Activated naive CD4-positive, alpha-beta T cell treated with anti-CD3 and anti-CD28 coated beads, Interleukin-2, amount 50 U/mL, for 24 hours (primary cell): ENCODE measurements at regions not wholly inside any gene's neighbourhood (a gene's known extent, or its start where the extent isn't known, plus 50 kb on each side); places are given as distances from the start of the nearest gene placed in this dataset.

ENCODE experiments used
- H3K27ac Mint-ChIP-seq: one replicate; pipeline ENCODE4 v1.8.0; 2021; ENCODE audit warnings: mild to moderate bottlenecking, mixed read lengths
- H3K27me3 Mint-ChIP-seq: one replicate; pipeline ENCODE4 v1.8.0; 2021; ENCODE audit warnings: mixed read lengths
- H3K36me3 Mint-ChIP-seq: one replicate; pipeline ENCODE4 v1.8.0; 2021; ENCODE audit warnings: mixed read lengths
- H3K4me1 Mint-ChIP-seq: one replicate; pipeline ENCODE4 v1.8.0; 2021; ENCODE audit warnings: mixed read lengths
- H3K4me3 Mint-ChIP-seq: one replicate; pipeline ENCODE4 v1.8.0; 2021; ENCODE audit warnings: mild to moderate bottlenecking, mixed read lengths
- H3K9me3 Mint-ChIP-seq: one replicate; pipeline ENCODE4 v1.8.0; 2021; ENCODE audit warnings: mixed read lengths

DNA sequence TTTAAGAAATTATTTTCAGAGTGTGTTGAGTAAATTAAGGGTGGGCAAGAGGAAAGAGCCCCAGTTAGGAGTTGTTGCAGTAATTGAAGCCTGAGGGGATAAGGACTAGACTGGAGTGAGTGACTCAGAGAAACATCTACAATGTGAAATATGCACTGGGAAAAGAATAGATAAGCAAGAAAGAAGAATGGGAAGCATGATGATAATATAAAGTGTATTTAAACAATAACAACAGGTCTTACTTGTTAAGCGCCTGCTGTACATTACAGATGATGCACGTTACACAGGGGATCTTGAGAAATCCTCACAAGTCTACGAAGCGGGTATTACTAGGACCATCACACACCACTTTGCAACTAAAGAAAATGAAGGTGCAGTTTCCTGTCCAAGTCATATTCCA lies 73.6 kb upstream of the STK17B start:
- Mint-ChIP-seq H3K27ac (no peak overlapping the region), H3K9me3 (no peaks in the 10 kb centered on the region), H3K27me3 (no peaks in the 10 kb centered on the region), H3K4me1 (peaks cover 78% of the 10 kb centered on the region), H3K36me3 (peaks cover 3% of the 10 kb centered on the region), H3K4me3 (no peak overlapping the region)

DNA sequence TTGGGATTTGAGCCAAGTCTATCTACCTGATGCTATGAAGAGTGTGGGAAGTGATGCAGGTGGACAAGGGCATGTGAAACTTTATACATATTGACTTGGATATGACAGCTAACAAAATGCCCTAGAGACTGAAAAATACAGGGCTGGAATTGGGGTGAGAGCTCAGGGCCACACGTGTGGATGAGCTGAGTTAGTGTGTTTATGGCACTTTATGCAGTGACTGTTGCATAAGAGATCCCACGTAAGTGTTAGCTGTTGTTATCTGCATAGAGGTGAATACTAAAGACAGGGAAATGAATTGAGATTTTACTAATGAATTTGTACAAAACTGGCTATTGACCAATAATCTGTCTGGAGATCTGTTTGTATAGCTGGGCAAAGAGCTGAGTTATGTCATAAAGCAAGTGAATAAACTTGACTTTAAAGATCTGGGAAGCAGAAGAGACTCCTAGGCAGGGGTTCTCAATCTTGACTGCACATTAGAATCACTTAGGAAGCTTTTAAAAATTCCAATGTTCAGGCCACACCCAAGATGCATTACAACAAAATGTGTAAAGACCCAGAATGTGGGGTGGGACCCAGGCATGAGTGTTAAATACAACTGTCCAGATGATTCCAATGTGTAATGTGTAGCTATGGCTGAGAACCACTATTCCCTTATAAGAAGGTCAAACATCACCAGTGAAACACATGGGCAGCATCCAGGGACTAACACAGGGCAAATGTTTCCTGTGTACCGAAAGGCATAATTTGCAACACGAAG lies 74.2 kb upstream of the STK17B start:
- H3K27me3 Mint-ChIP-seq: no peaks in the 10 kb centered on the region
- peaks cover 77% of the 10 kb centered on the region for H3K4me1 Mint-ChIP-seq
- peak overlapping the region; percentile 71 for H3K27ac Mint-ChIP-seq

DNA sequence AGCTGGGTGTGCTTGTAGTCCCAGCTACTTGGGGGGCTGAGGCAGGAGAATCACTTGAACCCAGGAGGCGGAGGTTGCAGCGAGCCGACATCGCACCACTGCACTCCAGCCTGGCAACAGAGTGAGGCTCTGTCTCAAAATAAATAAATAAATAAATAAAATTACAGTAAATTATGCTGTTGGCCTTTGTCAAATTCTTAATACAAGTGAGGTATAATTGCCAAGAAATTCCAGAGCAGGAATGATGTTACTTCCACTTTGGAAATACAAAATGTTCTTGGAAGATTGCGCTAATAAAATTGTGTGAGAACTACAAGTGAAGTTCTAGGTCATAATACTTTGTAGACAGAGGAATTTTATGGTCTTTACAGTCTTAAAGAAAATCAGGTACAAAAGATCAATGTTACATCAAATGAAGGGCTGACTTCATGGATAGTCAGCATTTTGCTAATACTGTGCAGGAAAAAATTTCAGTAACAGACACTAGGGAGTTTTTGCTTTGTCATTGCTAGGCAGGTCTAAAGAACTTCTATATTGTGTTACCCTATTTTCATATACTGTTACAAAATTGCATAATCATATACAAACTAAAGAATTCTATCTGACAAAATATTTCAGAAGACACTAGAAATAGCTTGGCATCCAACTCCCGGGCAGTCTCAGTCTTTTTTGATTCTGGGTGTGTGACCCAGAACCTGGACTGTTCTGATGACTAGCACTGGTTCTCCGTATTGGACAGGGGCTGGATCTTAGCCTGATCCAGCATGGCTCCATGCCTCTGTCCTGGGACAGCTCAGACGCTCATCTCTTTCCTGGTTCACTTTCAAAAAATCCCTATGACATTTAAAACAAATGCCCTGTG lies 76.0 kb upstream of the STK17B start:
- peaks cover 7% of the 10 kb centered on the region for H3K36me3 Mint-ChIP-seq
- H3K4me3 Mint-ChIP-seq: no peak overlapping the region
- no peaks in the 10 kb centered on the region for H3K27me3 Mint-ChIP-seq
- peak overlapping the region; percentile 84 for H3K27ac Mint-ChIP-seq
- H3K9me3 Mint-ChIP-seq: peaks cover 9% of the 10 kb centered on the region
- H3K4me1 Mint-ChIP-seq: peaks cover 76% of the 10 kb centered on the region

More for the DNA sequence above, 74.2 kb upstream of the STK17B start:
- Mint-ChIP-seq H3K4me3 (no peak overlapping the region), H3K9me3 (no peaks in the 10 kb centered on the region), H3K36me3 (peaks cover 3% of the 10 kb centered on the region)

DNA sequence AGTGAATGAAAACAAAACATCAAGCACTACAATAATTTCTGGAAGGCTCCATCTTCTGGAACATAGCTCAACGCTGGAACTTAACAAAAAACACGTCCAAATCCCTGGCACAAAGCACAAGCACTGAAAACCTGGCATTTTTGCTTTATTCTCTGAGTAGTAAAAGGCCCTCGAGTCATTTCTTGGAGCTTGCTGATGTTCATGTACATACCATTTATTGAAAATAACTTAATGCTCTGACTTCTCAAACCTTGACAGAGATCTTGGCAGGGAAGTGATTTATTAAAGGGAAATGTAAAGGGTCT lies 76.5 kb upstream of the STK17B start:
- Mint-ChIP-seq H3K27ac (peak overlapping the region; percentile 84), H3K36me3 (peaks cover 10% of the 10 kb centered on the region), H3K4me3 (no peak overlapping the region), H3K27me3 (no peaks in the 10 kb centered on the region), H3K4me1 (peaks cover 77% of the 10 kb centered on the region), H3K9me3 (peaks cover 14% of the 10 kb centered on the region)

DNA sequence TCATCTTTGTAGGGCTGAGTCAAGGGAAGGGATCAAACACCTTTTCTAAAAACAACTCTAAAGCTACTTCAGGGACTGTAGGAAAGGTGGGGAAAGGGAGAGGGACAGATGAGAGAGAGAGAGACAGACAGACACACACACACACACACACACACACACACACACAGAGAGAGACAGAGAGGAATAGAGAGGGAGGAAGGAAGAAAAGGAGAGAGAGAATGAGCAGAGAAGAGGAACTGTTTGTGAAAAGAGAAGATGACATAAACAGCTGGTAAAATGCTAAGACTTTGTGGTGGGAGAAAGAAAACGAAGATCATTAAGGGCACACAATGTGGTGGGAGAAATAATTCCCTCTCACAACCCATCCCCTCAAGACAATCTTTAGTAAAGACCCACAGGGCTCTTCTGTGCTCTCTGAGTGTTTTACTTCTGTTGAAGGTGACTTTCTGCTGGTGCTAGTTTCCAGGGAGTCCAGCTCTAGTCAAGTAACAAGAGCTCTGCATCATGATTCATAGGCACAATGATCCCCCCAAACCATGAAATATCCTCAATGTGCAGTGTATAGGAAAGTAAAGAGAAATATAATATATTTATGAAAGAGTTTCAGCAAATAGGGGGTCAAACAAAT lies 77.2 kb upstream of the STK17B start:
- Mint-ChIP-seq H3K4me1 (peaks cover 83% of the 10 kb centered on the region), H3K9me3 (peaks cover 14% of the 10 kb centered on the region), H3K36me3 (peaks cover 10% of the 10 kb centered on the region), H3K27ac (peak overlapping the region; percentile 84), H3K27me3 (no peaks in the 10 kb centered on the region), H3K4me3 (no peak overlapping the region)

DNA sequence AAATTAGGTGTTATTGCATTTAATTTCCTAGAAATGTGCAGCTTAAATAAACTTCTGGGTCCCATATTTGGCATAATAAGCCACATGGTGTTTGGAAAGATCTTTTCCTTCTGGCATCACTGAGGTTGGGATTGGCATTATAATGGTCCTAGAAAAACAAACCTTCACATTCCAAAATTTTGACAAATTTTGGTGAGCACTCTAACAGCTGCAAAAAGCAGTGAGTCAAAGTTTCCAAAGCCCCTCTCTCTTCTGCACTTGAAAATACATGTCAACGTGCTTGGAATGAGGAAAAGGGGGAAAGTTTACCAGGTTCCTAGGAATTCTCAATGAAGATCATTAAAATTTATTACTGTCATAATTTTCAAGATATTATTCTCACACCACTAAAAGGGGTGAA lies 77.8 kb upstream of the STK17B start:
- H3K27me3 Mint-ChIP-seq: no peaks in the 10 kb centered on the region
- H3K4me3 Mint-ChIP-seq: no peak overlapping the region
- peaks cover 10% of the 10 kb centered on the region for H3K36me3 Mint-ChIP-seq
- peaks cover 89% of the 10 kb centered on the region for H3K4me1 Mint-ChIP-seq
- H3K27ac Mint-ChIP-seq: peak overlapping the region; percentile 12
- peaks cover 14% of the 10 kb centered on the region for H3K9me3 Mint-ChIP-seq

DNA sequence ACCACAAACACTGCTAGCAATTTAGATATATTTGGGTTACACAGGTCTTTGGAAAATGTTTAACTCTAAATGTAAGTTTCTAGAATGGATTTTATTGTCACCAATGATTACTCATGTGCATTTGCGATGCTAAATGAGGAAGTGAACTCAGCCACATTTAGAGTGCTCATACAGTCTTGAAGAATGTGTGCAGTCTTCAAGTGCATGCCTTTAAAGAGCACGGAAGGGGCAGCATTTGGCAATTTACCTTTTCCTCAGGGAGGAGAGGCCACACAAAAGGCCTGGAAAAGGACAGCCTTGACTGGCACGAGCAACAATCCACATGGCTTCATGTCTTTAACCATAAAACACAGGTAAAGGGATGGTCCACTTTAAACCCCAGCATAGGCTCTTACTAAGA lies 78.5 kb upstream of the STK17B start:
- peaks cover 14% of the 10 kb centered on the region for H3K9me3 Mint-ChIP-seq
- peaks cover 10% of the 10 kb centered on the region for H3K36me3 Mint-ChIP-seq
- peak overlapping the region; percentile 89 for H3K27ac Mint-ChIP-seq
- peak overlapping the region; percentile 63 for H3K4me3 Mint-ChIP-seq
- H3K4me1 Mint-ChIP-seq: peaks cover 90% of the 10 kb centered on the region
- H3K27me3 Mint-ChIP-seq: no peaks in the 10 kb centered on the region

DNA sequence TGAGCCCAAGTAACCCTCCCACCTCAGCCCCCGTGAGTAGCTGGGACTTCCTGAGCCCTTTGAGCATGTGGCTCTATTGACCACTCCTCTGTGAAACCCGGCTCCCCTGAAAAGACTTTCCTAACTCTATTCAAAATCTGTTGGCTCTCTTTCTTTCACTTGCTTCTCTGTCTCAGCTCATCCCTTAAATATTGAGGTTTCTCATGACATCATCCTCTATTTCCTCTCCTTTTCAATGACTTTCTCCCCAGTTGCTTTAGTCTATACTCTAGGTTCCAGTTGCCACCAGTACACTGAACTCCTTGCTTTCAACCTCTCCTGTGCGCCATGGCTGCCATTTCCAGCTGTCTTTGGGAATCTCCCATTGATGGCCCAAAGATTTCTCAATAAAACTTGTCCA lies 79.8 kb upstream of the STK17B start:
- Mint-ChIP-seq H3K36me3 (peaks cover 10% of the 10 kb centered on the region), H3K27ac (peak overlapping the region; percentile 97), H3K4me3 (peak overlapping the region; percentile 38), H3K4me1 (peaks cover 78% of the 10 kb centered on the region), H3K27me3 (no peaks in the 10 kb centered on the region), H3K9me3 (peaks cover 14% of the 10 kb centered on the region)

DNA sequence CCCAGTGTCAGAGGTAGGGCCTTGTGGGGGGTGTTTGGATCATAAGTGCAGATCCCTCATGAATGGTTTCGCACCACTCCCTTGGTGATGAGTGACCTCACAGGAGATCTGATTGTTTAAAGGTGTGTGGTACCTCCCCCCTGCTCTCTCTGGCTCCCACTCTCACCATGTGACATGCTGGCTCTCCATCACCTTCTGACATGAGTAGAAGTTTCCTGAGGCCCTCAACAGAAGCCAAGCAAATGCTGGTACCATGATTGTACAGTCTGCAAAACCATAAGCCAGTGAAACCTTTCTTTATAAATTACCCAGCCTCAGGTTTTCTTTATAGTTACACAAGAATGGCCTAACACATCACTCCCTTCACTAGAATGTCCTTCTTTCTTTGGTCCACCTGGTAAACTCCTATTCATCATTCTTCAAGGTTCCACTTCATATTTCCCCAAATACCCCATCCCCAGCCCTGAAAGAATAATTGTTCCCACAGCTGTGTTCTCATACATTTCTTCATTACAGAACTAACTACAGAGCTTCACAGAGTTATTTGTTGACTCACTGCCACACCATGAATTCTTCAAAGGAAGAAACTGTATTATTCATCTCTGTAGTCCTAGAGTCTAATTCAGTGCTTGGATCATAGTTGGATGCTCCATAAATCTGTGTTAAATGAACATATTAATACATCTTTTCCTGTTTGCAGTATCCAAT lies 81.2 kb upstream of the STK17B start:
- Mint-ChIP-seq H3K36me3 (peaks cover 10% of the 10 kb centered on the region), H3K4me1 (peaks cover 83% of the 10 kb centered on the region), H3K27ac (peak overlapping the region; percentile 92), H3K4me3 (peak overlapping the region; percentile 19), H3K9me3 (peaks cover 14% of the 10 kb centered on the region), H3K27me3 (no peaks in the 10 kb centered on the region)

DNA sequence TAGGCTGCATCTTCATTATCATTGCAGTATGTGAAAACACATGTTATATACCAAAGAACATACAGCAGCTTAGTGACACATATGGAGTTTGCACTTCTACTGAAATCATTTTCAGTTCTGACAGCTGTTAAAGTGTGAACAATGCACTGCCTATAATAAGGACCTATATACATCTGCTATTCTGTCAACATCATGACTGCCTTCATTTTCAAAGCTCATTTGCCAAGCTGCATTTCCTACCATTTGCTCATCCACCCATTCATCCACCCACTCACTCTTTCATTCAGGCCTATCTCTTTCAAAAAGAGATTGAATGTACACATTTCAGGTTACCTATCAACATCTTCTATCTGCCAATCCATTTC lies 81.7 kb upstream of the STK17B start:
- Mint-ChIP-seq H3K9me3 (peaks cover 14% of the 10 kb centered on the region), H3K4me3 (peak overlapping the region; percentile 19), H3K27ac (peak overlapping the region; percentile 92), H3K4me1 (peaks cover 83% of the 10 kb centered on the region), H3K36me3 (peaks cover 10% of the 10 kb centered on the region), H3K27me3 (no peaks in the 10 kb centered on the region)

DNA sequence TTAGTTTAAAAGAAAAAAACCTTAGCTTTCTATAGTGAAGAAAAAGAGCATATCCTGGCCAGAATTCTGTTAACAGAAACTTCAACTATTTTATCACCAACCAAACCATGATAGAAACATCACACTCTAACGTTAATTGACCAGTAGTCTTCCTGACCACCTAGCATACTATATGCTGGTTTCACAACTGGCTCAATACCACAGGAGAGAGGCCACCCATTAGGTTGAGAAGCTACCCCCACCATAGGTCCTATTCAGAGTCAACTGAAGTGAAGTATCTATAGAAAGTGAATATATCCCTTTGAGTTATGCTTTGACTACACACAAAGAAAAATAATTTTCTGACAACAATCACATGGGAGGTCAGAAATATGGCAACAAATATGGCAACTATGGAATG lies 85.2 kb upstream of the STK17B start:
- Mint-ChIP-seq H3K27me3 (no peaks in the 10 kb centered on the region), H3K4me3 (no peak overlapping the region), H3K36me3 (peaks cover 7% of the 10 kb centered on the region), H3K4me1 (peaks cover 78% of the 10 kb centered on the region), H3K9me3 (peaks cover 10% of the 10 kb centered on the region), H3K27ac (peak overlapping the region; percentile 61)

DNA sequence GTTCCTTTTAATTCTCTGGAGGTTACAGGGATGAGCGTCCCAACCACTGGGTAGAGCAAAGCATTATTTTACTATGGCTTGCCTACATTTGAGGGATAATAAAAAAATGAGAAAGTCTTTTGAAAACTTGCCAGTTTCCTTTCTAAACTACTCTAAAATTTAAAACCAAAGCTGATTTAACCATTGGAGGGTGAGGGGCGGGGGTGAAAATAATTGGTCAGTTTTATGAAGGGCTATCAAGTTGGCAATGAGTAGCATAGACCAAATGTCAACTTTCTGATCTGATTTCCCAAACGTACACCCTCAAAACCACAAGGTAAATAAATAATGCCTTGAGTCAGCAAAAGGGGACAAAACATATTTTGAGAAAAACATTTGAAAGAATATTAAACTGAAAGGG lies 85.7 kb upstream of the STK17B start:
- Mint-ChIP-seq H3K27me3 (no peaks in the 10 kb centered on the region), H3K4me1 (peaks cover 76% of the 10 kb centered on the region), H3K9me3 (peaks cover 8% of the 10 kb centered on the region)

DNA sequence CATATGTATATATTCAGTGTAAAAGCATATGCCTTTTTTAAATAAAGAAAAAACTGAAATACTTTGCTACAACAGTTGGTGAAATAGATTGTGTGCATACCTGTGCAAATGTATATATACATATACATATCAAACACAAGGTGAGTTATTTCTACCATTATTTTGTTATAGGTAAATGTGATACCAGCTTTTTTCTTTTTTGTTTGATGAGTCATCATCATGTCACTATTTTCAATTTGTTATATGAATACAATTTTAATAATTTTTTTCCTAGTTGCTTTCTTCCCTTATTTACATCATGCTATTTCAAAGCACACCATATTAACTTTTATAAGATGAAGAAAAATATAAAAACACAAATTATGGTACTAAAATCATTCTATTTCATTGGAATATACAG lies 87.0 kb upstream of the STK17B start:
- no peak overlapping the region for H3K4me3 Mint-ChIP-seq
- H3K27ac Mint-ChIP-seq: peak overlapping the region; percentile 82
- peaks cover 76% of the 10 kb centered on the region for H3K4me1 Mint-ChIP-seq
- H3K27me3 Mint-ChIP-seq: no peaks in the 10 kb centered on the region
- H3K9me3 Mint-ChIP-seq: no peaks in the 10 kb centered on the region
- no peaks in the 10 kb centered on the region for H3K36me3 Mint-ChIP-seq

More for the DNA sequence above, 85.7 kb upstream of the STK17B start:
- H3K27ac Mint-ChIP-seq: peak overlapping the region; percentile 82
- no peak overlapping the region for H3K4me3 Mint-ChIP-seq
- H3K36me3 Mint-ChIP-seq: peaks cover 6% of the 10 kb centered on the region

DNA sequence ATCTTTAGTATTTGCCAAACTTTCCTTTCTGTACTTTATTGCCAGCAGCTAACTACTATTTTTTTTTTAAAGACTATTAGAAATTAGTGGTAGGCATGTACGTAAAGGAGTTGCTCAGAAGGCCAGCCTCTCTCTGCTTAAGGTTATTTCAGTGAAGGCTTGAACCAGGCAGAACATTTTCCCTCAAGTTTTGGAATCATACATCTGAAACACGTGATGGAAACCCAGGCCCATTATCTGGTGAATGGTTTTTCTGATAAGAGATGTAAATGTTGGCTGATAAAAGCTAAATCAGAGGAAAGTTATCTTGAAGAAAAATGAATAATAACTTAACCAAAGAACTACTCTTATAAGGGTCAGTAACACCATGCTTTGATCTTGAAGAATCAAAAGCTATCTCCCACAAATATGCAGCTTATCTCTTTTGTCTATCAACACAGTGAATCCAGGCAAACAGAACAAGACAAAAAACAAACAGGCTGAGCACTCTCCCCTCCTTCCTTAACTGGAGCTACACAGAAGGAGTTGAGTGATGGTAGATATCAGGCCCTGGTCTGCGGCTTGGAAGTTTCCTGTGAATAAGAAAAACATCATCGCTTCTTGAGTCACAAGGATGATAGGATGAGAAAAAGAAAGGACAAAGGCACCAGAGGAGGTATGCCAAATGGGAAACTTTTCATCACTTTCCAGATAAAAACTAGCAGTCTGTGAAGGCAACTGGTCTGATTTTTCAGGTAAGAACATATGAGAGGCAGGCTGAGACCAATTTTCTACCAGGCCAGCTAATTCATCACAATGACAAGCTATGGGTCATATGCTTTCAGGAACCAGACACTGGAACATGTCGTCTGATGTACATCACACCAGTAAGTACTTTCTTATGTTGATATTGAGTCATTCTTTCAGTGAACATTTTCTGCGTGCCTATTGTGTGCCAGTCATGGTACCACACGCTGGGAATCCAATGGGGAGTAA lies 88.4 kb upstream of the STK17B start:
- Mint-ChIP-seq H3K27me3 (no peaks in the 10 kb centered on the region), H3K9me3 (no peaks in the 10 kb centered on the region), H3K36me3 (no peaks in the 10 kb centered on the region), H3K27ac (peak overlapping the region; percentile 95), H3K4me1 (peaks cover 76% of the 10 kb centered on the region), H3K4me3 (peak overlapping the region; percentile 89)
